Midbrain (tissue), 1 donor: ENCODE measurements at regions not wholly inside any gene's neighbourhood (a gene's known extent, or its start where the extent isn't known, plus 50 kb on each side); places are given as distances from the start of the nearest gene placed in this dataset.

ENCODE experiments used
- DNase-seq: peaks from one replicate; lab custom pipeline; 2025; lab: John Stamatoyannopoulos, UW

GRCh38 chr12:124489915-124490583, 77.4 kb downstream of the NCOR2 start:
- DNase-seq, result no peak

DNA sequence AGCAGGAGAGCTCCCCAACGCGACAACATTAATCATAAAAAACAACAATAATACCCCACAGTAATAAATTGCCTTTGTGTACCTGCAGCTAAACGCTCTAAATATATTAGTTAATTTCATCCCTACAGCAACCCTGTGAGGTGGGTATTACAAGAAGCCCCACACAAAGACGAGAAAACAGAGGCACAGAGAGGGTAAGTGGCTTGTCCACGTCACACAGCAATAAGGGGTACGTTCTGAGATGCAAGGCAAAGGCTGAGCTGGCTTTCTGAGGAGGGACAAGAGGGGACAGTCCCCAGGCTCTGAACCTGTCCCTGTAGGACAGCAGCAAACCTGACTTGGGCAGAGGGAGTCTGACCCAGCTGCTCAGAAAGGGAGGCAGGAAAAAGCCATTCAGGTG, 78.2 kb downstream of the NCOR2 start:
- DNase-seq, result no peak

DNA sequence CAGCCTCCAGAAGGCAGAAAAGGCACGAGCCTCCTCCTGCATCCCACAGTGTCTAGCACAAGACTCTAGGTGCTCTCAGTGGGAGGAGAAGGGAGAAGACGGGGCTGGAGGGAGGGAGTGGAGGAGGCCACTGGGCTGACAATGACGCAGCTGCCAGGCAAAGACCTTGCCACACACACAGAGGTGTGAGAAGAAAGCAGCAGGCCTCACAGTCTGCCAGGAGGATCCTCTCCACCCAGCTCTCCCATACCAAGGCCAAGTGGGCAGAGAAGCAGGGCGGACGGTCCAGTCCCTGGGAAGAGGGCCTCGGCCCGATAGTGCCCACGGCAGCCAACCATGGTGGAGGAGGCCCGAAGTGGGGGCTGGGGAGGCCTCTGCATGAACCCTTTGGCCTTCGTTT, 78.9 kb downstream of the NCOR2 start:
- no peak for DNase-seq

DNA sequence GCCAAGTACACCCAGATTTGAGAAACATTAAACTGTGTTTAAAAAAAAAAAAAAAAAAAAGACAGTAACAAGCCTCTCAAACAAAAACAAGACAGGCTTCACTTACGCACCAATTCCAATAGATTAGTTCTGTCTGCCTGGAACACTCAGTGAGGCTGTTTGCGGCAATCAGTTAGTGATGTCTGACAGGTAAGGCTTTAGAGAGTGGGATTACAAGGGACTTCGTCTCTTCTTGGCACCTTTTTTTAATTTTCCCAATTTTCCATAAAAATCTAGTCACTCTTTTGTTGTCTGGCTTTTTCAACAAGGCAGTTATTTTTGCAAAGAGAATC, 79.6 kb downstream of the NCOR2 start:
- DNase-seq, result no peak

DNA sequence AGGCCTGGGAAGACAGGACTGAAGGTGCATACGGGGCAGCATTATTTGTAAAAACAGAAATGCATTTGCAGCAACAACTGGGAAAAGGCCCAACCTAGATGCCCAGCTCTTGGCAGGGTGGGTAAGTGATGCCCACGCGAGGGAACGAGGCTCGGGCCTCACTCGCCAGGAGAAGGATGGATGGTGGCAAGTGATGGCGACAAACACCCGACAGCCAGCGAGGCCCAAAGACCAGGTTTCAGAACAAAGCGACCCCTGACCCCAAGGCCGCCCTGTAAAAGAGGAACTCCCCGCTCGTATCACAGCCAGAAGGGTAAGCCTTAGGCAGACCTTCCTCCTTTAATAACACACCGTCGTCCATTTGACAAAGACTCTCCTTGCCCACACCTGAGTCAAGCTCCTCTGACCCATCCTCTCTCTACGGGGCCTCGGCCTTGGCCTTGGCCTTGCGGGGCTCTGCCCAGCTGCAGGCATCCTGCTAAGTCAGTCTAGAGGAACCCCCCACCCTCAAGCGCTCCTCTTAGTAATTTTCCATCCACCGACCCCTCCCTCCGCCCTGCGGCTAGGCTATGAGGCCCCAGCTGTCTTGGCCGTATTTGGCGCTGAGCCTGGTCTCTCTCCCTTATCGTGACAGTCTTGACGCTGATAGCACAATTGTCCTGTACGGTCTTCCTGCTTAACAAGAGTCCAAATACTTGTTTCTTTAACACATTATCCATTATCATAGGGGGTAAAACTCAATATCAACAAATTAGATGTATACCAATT, 80.2 kb downstream of the NCOR2 start:
- peak; percentile 17 for DNase-seq

DNA sequence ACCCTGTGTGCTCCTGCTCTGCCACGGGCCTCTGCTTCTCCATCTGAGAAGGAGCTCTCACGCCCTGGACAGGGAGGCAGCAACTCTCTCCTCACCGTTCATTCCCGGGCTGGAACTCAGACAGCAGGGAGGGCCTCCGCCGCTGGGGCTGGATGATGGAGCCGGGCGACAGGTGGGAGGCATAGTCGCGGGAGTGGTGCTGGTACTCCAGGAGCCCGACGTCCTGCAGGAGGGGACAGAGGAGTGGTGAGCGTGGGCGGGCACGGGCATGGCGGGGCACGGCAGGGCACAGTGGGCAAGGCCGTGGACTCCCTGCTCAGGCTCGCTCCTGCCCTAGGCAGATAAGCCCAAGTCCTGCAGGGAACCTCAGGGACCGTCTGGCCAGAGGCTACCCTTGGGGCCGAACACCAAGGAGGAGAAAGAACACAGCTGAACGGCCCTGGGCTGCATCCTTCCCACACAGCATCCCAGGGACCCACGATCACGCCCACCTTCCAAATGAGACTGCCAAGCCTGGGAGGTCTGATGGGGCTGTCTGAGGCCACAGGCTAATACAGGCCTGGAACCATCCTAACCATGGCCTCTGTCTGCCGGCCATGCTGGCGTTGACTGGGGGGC, 81.0 kb downstream of the NCOR2 start:
- DNase-seq, result no peak

- DNase-seq, result no peak
Observed at GRCh38 chr12:124485371-124485770, 82.0 kb downstream of the NCOR2 start.

DNA sequence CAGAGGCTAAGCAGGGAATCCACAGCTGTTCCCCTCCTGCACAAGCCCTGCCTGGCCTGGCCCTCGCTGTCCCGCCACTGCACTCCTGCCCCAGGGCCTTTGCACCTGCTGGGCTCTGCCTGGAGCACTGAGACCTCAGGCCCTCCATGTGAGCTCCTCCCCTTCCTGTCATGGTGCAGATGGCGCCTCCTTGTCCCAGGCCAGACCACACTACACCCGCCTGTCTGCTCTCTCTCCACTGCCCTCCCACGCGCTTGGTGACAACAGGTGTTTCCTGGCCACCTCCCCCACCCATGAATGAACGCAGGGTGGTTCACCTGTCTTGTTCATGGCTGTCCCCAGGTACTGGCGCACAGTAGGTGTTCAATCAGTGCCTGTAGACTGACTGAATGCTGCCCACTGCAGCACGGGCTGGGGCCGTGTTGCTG, 82.9 kb downstream of the NCOR2 start:
- no peak for DNase-seq

DNA sequence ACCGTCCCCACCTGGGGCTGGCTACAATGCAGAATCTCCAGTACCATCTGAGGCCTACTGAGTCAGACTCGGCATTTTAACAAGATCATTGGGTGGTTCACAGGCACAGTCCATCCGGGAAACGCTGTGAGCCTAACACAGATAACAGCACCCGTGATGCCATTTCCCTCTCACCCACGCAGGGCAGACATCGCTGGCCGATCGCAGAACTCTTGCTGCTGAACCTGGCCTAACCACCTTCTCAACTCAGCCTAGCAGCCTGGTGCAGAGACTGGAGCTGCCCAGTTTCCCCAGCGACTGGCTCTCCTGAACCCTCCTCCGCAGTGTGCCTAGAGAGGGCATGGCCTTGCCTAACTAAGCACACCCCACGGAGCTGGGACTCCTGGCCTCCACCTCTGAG, 83.3 kb downstream of the NCOR2 start:
- no peak for DNase-seq

- no peak for DNase-seq
Observed at GRCh38 chr12:124482901-124483799, 84.3 kb downstream of the NCOR2 start.

DNA sequence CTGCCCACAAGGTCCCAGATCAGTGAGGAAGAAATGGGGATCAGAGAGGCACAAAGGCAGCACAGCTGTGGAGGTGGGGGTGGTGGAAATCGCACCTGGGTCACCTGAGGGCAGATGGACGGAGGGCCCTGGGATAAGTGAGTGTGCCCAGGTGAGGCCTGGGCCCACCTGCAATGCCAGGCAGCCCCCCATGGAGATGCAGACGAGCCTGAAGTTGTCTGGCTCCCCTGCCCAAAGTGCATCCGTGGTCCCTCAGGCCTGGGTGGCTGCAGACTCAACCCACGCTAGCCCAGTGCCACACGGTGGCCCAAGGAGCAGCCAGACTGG, 84.9 kb downstream of the NCOR2 start:
- DNase-seq, result no peak

GRCh38 chr12:124481772-124482566, 85.4 kb downstream of the NCOR2 start:
- no peak for DNase-seq

DNA sequence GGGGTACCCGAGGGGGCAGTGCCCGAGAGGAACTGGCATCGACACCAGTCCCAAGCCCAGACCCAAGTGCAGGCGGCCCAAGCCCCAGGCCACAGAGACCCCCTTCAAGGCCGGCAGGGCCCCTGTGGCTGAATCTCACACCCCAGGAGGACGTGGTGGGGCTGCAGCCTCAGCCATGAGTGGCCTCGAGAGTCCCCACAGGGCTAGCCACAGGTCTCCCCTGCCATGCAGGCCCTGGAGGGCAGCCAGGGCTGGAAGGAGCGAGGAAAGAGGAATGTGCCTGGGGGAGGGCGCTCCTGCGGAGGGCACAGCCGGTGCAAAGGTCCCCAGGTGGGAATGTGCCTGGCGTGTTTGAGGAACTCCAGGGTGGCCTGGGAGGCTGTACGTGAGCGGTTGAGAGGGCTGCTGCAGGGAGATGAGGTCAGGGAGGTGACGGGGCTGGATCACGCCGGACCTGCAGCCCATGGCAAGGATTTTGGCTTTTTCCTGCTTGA, 86.1 kb downstream of the NCOR2 start:
- no peak for DNase-seq

- DNase-seq, result no peak
Observed at GRCh38 chr12:124480469-124481256, 86.7 kb downstream of the NCOR2 start.

DNA sequence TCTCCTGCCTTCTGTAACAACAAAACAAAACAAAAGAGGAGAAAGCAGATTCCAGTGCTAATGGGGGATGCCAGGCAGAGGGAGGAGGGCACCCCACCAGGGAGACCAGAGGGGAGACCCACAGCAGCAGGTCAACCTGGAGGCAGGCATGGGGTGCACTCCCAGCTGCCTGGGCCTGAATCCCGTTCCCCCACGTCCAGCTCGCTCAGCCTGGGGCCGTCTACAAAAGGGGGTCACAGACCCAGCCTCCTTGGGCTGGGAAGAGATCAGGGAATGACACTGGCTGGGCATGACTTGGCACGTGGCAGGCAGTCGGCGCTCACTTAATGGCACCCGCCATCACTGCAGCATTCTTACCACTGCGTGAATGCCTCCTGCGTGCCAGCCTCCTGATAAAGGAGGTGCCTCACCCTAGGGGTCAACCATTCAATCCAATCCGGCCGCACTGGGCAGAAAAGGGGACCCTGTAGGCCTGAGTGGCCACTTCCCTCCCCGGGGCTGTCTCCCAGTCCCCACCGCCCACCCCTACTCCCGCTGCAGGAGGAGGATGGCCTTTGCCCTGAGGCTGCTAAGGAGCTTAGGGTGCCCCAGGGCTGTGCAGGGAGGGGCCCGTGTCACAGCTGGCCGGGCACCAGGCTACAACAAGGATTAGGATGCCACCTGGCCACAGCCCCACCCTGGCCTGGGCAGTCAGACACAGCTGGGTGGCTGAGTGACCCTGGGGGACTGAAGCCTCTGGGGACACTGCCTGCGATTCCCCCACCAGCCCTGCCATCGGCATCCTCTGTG, 87.5 kb downstream of the NCOR2 start:
- no peak for DNase-seq

DNA sequence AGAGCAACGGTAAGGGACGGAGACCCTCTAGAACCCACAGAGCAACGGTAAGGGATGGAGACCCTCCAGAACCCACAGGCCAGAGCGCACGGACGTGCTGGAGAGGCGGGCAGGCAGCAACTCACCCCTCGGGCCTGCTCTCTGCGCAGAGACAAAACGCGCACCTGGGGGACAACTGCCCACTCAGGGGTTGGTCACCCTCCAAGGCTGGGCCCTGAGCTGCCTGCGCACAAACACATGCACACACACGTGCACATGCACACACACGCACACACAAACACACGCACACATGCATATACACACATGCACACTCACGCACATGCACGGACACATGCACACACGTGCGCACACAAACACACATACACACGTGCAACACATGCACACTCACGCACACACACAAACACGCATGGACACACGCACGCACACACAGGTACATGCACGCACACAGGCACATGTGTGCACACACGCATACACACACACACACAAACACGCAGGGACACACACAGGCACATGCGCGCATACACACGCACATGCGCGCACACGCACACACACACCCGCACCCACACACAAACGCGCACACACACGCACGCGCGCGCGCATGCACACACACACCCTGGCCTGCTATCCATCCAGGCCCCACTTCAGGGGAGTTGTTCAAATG, 88.3 kb downstream of the NCOR2 start:
- no peak for DNase-seq

GRCh38 chr12:124478416-124478815, 89.0 kb downstream of the NCOR2 start:
- no peak for DNase-seq

- DNase-seq, result no peak
Observed at GRCh38 chr12:124477107-124477915, 90.1 kb downstream of the NCOR2 start.
